ENCODE measurements at regions not wholly inside any gene's neighbourhood (a gene's known extent, or its start where the extent isn't known, plus 50 kb on each side); places are given as distances from the start of the nearest gene placed in this dataset.

- DNase-seq, result no peak
- Mint-ChIP-seq H3K4me1 (ENCODE audit: low read depth in 2 of 2) (no peaks in the 10 kb centered on the region), H3K27me3 (peaks cover 5 to 7% of the 10 kb centered on the region in 2 donors)
Measured at GRCh38 chr13:50552424-50552966, 291.0 kb downstream of the DLEU7 start.

GRCh38 chr13:50561739-50562138, 281.8 kb downstream of the DLEU7 start:
- ATAC-seq (replicated peaks), result no peak
- Mint-ChIP-seq H3K4me3 (no peak overlapping the region), H3K27me3 (peaks cover 0 to 5% of the 10 kb centered on the region in 2 donors), H3K27ac (no peak overlapping the region), H3K36me3 (ENCODE audit: insufficient read depth) (no peaks in the 10 kb centered on the region), H3K9me3 (no peaks in the 10 kb centered on the region), H3K4me1 (ENCODE audit: low read depth in 2 of 2) (no peaks in the 10 kb centered on the region)
- no peak for DNase-seq

More at GRCh38 chr13:50552424-50552966, 291.0 kb downstream of the DLEU7 start:
- ATAC-seq (replicated peaks), result no peak
- Mint-ChIP-seq H3K9me3 (no peaks in the 10 kb centered on the region), H3K4me3 (no peak overlapping the region), H3K36me3 (ENCODE audit: insufficient read depth) (no peaks in the 10 kb centered on the region), H3K27ac (no peak overlapping the region)

GRCh38 chr13:50566646-50567045, 276.8 kb downstream of the DLEU7 start:
- Mint-ChIP-seq H3K4me1 (ENCODE audit: low read depth in 2 of 2) (no peaks in the 10 kb centered on the region), H3K36me3 (ENCODE audit: insufficient read depth) (peaks cover 5% of the 10 kb centered on the region), H3K9me3 (no peaks in the 10 kb centered on the region), H3K27me3 (peaks cover 0 to 6% of the 10 kb centered on the region in 2 donors), H3K27ac (no peak overlapping the region), H3K4me3 (no peak overlapping the region)
- ATAC-seq (replicated peaks), result no peak
- no peak for DNase-seq

- no peak for DNase-seq
- no peak for ATAC-seq (replicated peaks)
- H3K27ac Mint-ChIP-seq, result no peak overlapping the region
- H3K27me3 Mint-ChIP-seq, result peaks cover 0 to 6% of the 10 kb centered on the region in 2 donors
- no peaks in the 10 kb centered on the region for H3K4me1 Mint-ChIP-seq (ENCODE audit: low read depth in 2 of 2)
- no peak overlapping the region for H3K4me3 Mint-ChIP-seq
- H3K9me3 Mint-ChIP-seq, result no peaks in the 10 kb centered on the region
- H3K36me3 Mint-ChIP-seq (ENCODE audit: insufficient read depth), result peaks cover 5% of the 10 kb centered on the region
Measured at GRCh38 chr13:50572129-50572528, 271.4 kb downstream of the DLEU7 start.

- Mint-ChIP-seq H3K27me3 (peaks cover 0 to 6% of the 10 kb centered on the region in 2 donors), H3K27ac (no peak overlapping the region), H3K4me3 (no peak overlapping the region), H3K4me1 (ENCODE audit: low read depth in 2 of 2) (no peaks in the 10 kb centered on the region), H3K36me3 (ENCODE audit: insufficient read depth) (peaks cover 5% of the 10 kb centered on the region), H3K9me3 (no peaks in the 10 kb centered on the region)
- DNase-seq, result no peak
- ATAC-seq (replicated peaks), result no peak
Measured at GRCh38 chr13:50573066-50573465, 270.4 kb downstream of the DLEU7 start.

- ATAC-seq (replicated peaks) (no peak), DNase-seq (no peak)
- peaks cover 0 to 3% of the 10 kb centered on the region in 2 donors for H3K27me3 Mint-ChIP-seq
- H3K9me3 Mint-ChIP-seq, result no peaks in the 10 kb centered on the region
- no peak overlapping the region for H3K4me3 Mint-ChIP-seq
- peaks cover 5% of the 10 kb centered on the region for H3K36me3 Mint-ChIP-seq (ENCODE audit: insufficient read depth)
- H3K4me1 Mint-ChIP-seq (ENCODE audit: low read depth in 2 of 2), result no peaks in the 10 kb centered on the region
- no peak overlapping the region for H3K27ac Mint-ChIP-seq
Measured at GRCh38 chr13:50574731-50575130, 268.8 kb downstream of the DLEU7 start.

- DNase-seq (no peak), ATAC-seq (replicated peaks) (no peak)
- Mint-ChIP-seq H3K36me3 (ENCODE audit: insufficient read depth) (peaks cover 4% of the 10 kb centered on the region), H3K9me3 (no peaks in the 10 kb centered on the region), H3K4me1 (ENCODE audit: low read depth in 2 of 2) (no peaks in the 10 kb centered on the region), H3K27me3 (no peaks in the 10 kb centered on the region), H3K4me3 (no peak overlapping the region), H3K27ac (no peak overlapping the region)
Measured at GRCh38 chr13:50575138-50575537, 268.4 kb downstream of the DLEU7 start.

- Mint-ChIP-seq H3K27me3 (no peaks in the 10 kb centered on the region), H3K9me3 (no peaks in the 10 kb centered on the region), H3K4me1 (ENCODE audit: low read depth in 2 of 2) (no peaks in the 10 kb centered on the region), H3K4me3 (no peak overlapping the region), H3K27ac (no peak overlapping the region), H3K36me3 (ENCODE audit: insufficient read depth) (no peaks in the 10 kb centered on the region)
- DNase-seq (no peak), ATAC-seq (replicated peaks) (no peak)
Measured at GRCh38 chr13:50576156-50576555, 267.3 kb downstream of the DLEU7 start.

- Mint-ChIP-seq H3K36me3 (ENCODE audit: insufficient read depth) (no peaks in the 10 kb centered on the region), H3K4me1 (ENCODE audit: low read depth in 2 of 2) (no peaks in the 10 kb centered on the region), H3K9me3 (no peaks in the 10 kb centered on the region), H3K27ac (no peak overlapping the region), H3K27me3 (no peaks in the 10 kb centered on the region), H3K4me3 (no peak overlapping the region)
- DNase-seq (no peak), ATAC-seq (replicated peaks) (no peak)
Measured at GRCh38 chr13:50577806-50578205, 265.7 kb downstream of the DLEU7 start.

- ATAC-seq (replicated peaks) (no peak), DNase-seq (no peak)
- Mint-ChIP-seq H3K27me3 (no peaks in the 10 kb centered on the region), H3K9me3 (no peaks in the 10 kb centered on the region), H3K4me1 (ENCODE audit: low read depth in 2 of 2) (no peaks in the 10 kb centered on the region), H3K36me3 (ENCODE audit: insufficient read depth) (no peaks in the 10 kb centered on the region), H3K27ac (no peak overlapping the region), H3K4me3 (no peak overlapping the region)
Measured at GRCh38 chr13:50580684-50581305, 262.7 kb downstream of the DLEU7 start.

GRCh38 chr13:50581586-50582196, 261.8 kb downstream of the DLEU7 start:
- Mint-ChIP-seq H3K27ac (peak overlapping the region in 1 of 2 donors; percentile 1), H3K4me3 (no peak overlapping the region), H3K4me1 (ENCODE audit: low read depth in 2 of 2) (no peaks in the 10 kb centered on the region), H3K9me3 (no peaks in the 10 kb centered on the region), H3K36me3 (ENCODE audit: insufficient read depth) (no peaks in the 10 kb centered on the region), H3K27me3 (no peaks in the 10 kb centered on the region)
- ATAC-seq (replicated peaks) (no peak), DNase-seq (no peak)

GRCh38 chr13:50584856-50585580, 258.5 kb downstream of the DLEU7 start:
- no peak for ATAC-seq (replicated peaks)
- Mint-ChIP-seq H3K9me3 (no peaks in the 10 kb centered on the region), H3K27ac (no peak overlapping the region), H3K27me3 (no peaks in the 10 kb centered on the region), H3K4me3 (no peak overlapping the region), H3K4me1 (ENCODE audit: low read depth in 2 of 2) (peaks cover 0 to 4% of the 10 kb centered on the region in 2 donors), H3K36me3 (ENCODE audit: insufficient read depth) (peaks cover 7% of the 10 kb centered on the region)
- DNase-seq, result no peak

GRCh38 chr13:50585674-50586413, 257.6 kb downstream of the DLEU7 start:
- H3K27ac Mint-ChIP-seq, result no peak overlapping the region
- peaks cover 0 to 7% of the 10 kb centered on the region in 2 donors for H3K4me1 Mint-ChIP-seq (ENCODE audit: low read depth in 2 of 2)
- peaks cover 7% of the 10 kb centered on the region for H3K36me3 Mint-ChIP-seq (ENCODE audit: insufficient read depth)
- H3K27me3 Mint-ChIP-seq, result no peaks in the 10 kb centered on the region
- no peaks in the 10 kb centered on the region for H3K9me3 Mint-ChIP-seq
- DNase-seq (no peak), ATAC-seq (replicated peaks) (no peak)
- no peak overlapping the region for H3K4me3 Mint-ChIP-seq
